C4-2B (cell line): ENCODE measurements at regions not wholly inside any gene's neighbourhood (a gene's known extent, or its start where the extent isn't known, plus 50 kb on each side); places are given as distances from the start of the nearest gene placed in this dataset.

Experiments
- CTCF ChIP-seq: fragments of 450-650 bp; conservative IDR thresholded peaks from 2 replicates; pipeline ENCODE4 v1.5.1; 2017; ENCODE audit warnings: mild to moderate bottlenecking
- ZFX ChIP-seq: fragments of 450-650 bp; IDR thresholded peaks from 2 replicates; pipeline ENCODE4 v1.6.1; 2017

DNA sequence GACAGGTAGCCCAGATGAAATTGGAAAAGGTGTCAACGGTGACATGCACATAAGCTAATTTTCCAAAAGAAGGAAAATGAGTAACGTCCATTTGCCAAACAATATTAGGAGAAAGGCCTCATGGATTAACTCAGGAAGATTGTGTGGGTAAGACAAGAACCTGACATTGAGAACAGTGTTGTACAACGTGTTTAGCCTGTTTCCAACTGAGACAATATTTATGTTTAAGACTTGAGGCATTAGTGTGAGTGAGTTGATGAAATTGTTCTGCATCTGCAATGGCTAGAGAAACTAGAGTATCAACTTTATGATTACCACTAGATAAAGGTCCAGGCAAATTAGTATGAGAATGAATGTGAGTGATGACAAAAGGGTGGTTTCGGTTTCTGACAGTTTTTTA, 191.3 kb upstream of the RAI14 start:
- no peak for TF ChIP-seq CTCF
- TF ChIP-seq ZFX, result no peak
